Endothelial cell of umbilical vein (primary cell): ENCODE measurements at regions not wholly inside any gene's neighbourhood (a gene's known extent, or its start where the extent isn't known, plus 50 kb on each side); places are given as distances from the start of the nearest gene placed in this dataset.

ENCODE experiments used
- EZH2 ChIP-seq: IDR thresholded peaks from 2 replicates; pipeline ENCODE4 v1.6.1; 2012; ENCODE audit warnings: borderline replicate concordance, low read depth, mild to moderate bottlenecking, moderate library complexity, low read length, inconsistent platforms; ENCODE audit not compliant: severe bottlenecking
- GATA2 ChIP-seq: IDR thresholded peaks from 2 replicates; pipeline ENCODE4 v1.7.0; 2011; ENCODE audit warnings: low read depth, mild to moderate bottlenecking, moderate library complexity, mixed read lengths, low read length; ENCODE audit not compliant: insufficient read length, insufficient read depth
- JUN ChIP-seq: IDR thresholded peaks from 2 replicates; pipeline ENCODE4 v1.6.1; 2011; ENCODE audit warnings: borderline replicate concordance, low read depth; ENCODE audit not compliant: insufficient read length, insufficient read depth
- MYC ChIP-seq: IDR thresholded peaks from one replicate; pipeline ENCODE4 v1.6.1; 2011; ENCODE audit warnings: mild to moderate bottlenecking, low read depth, low read length
- POLR2A ChIP-seq: IDR thresholded peaks from 2 replicates; pipeline ENCODE4 v1.6.1; 2012; ENCODE audit warnings: low read depth, mild to moderate bottlenecking, control low read depth, low read length
- POLR2AphosphoS5 ChIP-seq: IDR thresholded peaks from 2 replicates; pipeline ENCODE4 v1.6.1; 2012; ENCODE audit warnings: low read depth, mild to moderate bottlenecking, control low read depth, low read length, moderate library complexity; ENCODE audit not compliant: insufficient read depth
- TF ChIP-seq, protein P1 (sequence below), 2 donors: IDR thresholded peaks; 1 replicate in 1 of 2; 2 replicates in 1 of 2; pipeline ENCODE4 v1.5.1; 2011; ENCODE audit warnings: low read length in 2 of 2, mild to moderate bottlenecking in 2 of 2, moderate library complexity in 2 of 2, control low read depth in 1 of 2, inconsistent platforms in 1 of 2, low read depth in 1 of 2; ENCODE audit not compliant: insufficient read depth in 1 of 2; ENCODE audit errors: extremely low read depth in 1 of 2

DNA sequence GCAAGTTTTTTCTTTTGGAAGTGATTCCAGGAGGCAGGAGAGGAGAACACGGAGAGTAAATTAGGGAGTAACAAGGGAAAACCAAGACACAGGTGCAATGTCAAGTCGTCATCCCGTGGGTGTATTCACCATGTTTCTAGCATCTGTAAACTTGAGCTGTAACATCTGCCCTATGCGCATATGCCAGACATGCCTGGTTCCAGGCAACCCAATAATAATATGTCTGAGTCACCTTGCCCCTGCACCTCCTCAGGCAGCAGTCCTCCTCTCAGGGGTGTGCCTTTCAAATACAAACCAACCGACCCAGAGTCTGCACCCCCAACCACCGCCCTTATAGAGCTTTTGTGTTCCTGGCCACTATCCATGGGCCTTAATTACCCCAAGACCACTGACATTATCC lies 107.0 kb upstream of the PDE1C start:
- TF ChIP-seq EZH2 (no peak), POLR2AphosphoS5 (no peak), POLR2A (no peak), JUN (no peak), MYC (no peak), GATA2 (no peak)
- TF ChIP-seq, protein P1, sequence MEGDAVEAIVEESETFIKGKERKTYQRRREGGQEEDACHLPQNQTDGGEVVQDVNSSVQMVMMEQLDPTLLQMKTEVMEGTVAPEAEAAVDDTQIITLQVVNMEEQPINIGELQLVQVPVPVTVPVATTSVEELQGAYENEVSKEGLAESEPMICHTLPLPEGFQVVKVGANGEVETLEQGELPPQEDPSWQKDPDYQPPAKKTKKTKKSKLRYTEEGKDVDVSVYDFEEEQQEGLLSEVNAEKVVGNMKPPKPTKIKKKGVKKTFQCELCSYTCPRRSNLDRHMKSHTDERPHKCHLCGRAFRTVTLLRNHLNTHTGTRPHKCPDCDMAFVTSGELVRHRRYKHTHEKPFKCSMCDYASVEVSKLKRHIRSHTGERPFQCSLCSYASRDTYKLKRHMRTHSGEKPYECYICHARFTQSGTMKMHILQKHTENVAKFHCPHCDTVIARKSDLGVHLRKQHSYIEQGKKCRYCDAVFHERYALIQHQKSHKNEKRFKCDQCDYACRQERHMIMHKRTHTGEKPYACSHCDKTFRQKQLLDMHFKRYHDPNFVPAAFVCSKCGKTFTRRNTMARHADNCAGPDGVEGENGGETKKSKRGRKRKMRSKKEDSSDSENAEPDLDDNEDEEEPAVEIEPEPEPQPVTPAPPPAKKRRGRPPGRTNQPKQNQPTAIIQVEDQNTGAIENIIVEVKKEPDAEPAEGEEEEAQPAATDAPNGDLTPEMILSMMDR (IDR thresholded peaks at IDR 0.05; ENCODE audit: extremely low read depth in 1 of 2, insufficient read depth in 1 of 2, low read depth in 1 of 2, low read length in 2 of 2): no peak
